Motor neuron (in vitro differentiated cells): ENCODE measurements at regions not wholly inside any gene's neighbourhood (a gene's known extent, or its start where the extent isn't known, plus 50 kb on each side); places are given as distances from the start of the nearest gene placed in this dataset.
"Not testable (repeated sequence)": the region's sequence is repeated elsewhere in the genome, so short reads cannot be mapped to it uniquely, and the experiment has no call there.

Experiments used
- ATAC-seq, 8 experiments: fragments of 200-7000 bp; cut with Tn5 transposase; replicated peaks in 6 of 8; 2 replicates each; pipeline ENCODE4 v1.8.0; 2021; ENCODE audit warnings: mild to moderate bottlenecking in 8 of 8, moderate library complexity in 8 of 8
- H3K27ac ChIP-seq, 2 donors: fragments of 250-450 bp; sonication (Bioruptor Pico); 2 replicates each; pipeline ENCODE4 v1.9.0; 2021; ENCODE audit warnings: antibody characterized with exemption in 2 of 2, mild to moderate bottlenecking in 2 of 2, moderate library complexity in 1 of 2
- H3K4me1 ChIP-seq, 2 donors: fragments of 250-450 bp; sonication (Bioruptor Pico); replicated peaks in 1 of 2; 2 replicates each; pipeline ENCODE4 v1.6.1; 2021; ENCODE audit warnings: antibody characterized with exemption in 2 of 2, mild to moderate bottlenecking in 2 of 2, moderate library complexity in 1 of 2
- H3K4me3 ChIP-seq, 5 donors: fragments of 250-450 bp; sonication (Bioruptor Pico); 2 replicates each; pipeline ENCODE4 v1.9.0; 2021; ENCODE audit warnings: antibody characterized with exemption in 5 of 5, mild to moderate bottlenecking in 5 of 5, moderate library complexity in 4 of 5
- WGBS, 10 experiments: fragments of 450-650 bp; shearing (Covaris generic); methylation state at CpG; one replicate each; pipeline ENCODE4 v1.0.0; 2022; 5-methylcytosine and 5-hydroxymethylcytosine counted together
- in situ Hi-C, 9 experiments: fragments of 400-800 bp; cut with MboI; loops; one replicate each; pipeline ENCODE4 v1.15.0; 2021; ENCODE audit warnings: low sequenced_read_pairs in 9 of 9, low pct_unique_long_range_greater_than_20kb in 2 of 9; ENCODE audit not compliant: unreplicated experiment in 9 of 9

GRCh38 chr20:5492937-5493336, 117.9 kb downstream of the GPCPD1 start:
- no peak overlapping the region for H3K4me3 ChIP-seq
- WGBS, 10 experiments, result 63 to 100% (median 90%) methylated on average over 1 to 5 of the region's 5 CpGs; no CpG with 5 or more reads in 2 of the 10 experiments
- no peak for ATAC-seq
- H3K4me1 ChIP-seq, result no peaks in the 10 kb centered on the region
- no peak overlapping the region for H3K27ac ChIP-seq
- in situ Hi-C loops, result no loop called here

- 0 to 100% (median 43%) methylated on average over 1 to 2 of the region's 3 CpGs; no CpG with 5 or more reads in 3 of the 10 experiments for WGBS, 10 experiments
- Histone ChIP-seq H3K4me3 (no peak overlapping the region), H3K4me1 (no peaks in the 10 kb centered on the region), H3K27ac (no peak overlapping the region)
- in situ Hi-C loops, result no loop called here
- no peak for ATAC-seq
These were observed 119.4 kb downstream of the GPCPD1 start for GRCh38 chr20:5491455-5491854.

- H3K4me1 ChIP-seq, result no peaks in the 10 kb centered on the region
- WGBS, 10 experiments, result 0 to 100% (median 40%) methylated on average over 1 of the region's 1 CpG; no CpG with 5 or more reads in 5 of the 10 experiments
- H3K4me3 ChIP-seq, result no peak overlapping the region
- ATAC-seq, result no peak
- no peak overlapping the region for H3K27ac ChIP-seq
- in situ Hi-C loops, result no loop called here
These were observed 121.2 kb downstream of the GPCPD1 start for GRCh38 chr20:5489601-5490000.

- ATAC-seq, result no peak
These were observed 122.0 kb downstream of the GPCPD1 start for GRCh38 chr20:5488823-5489222.

GRCh38 chr20:5486377-5487054, 124.3 kb downstream of the GPCPD1 start:
- no peak for ATAC-seq
- Histone ChIP-seq H3K27ac (no peak overlapping the region), H3K4me1 (no peaks in the 10 kb centered on the region), H3K4me3 (no peak overlapping the region)
- in situ Hi-C loops, result no loop called here
- WGBS, 10 experiments, result 13 to 71% (median 44%) methylated on average over 1 to 3 of the region's 5 CpGs; no CpG with 5 or more reads in 6 of the 10 experiments

More at GRCh38 chr20:5488823-5489222, 122.0 kb downstream of the GPCPD1 start:
- no peak overlapping the region for H3K4me3 ChIP-seq
- in situ Hi-C loops, result no loop called here
- 0 to 100% (median 70%) methylated on average over 1 to 2 of the region's 2 CpGs; no CpG with 5 or more reads in 3 of the 10 experiments for WGBS, 10 experiments
- H3K4me1 ChIP-seq, result no peaks in the 10 kb centered on the region
- H3K27ac ChIP-seq, result no peak overlapping the region

GRCh38 chr20:5484926-5485325, 125.9 kb downstream of the GPCPD1 start:
- H3K4me3 ChIP-seq, result no peak overlapping the region
- H3K27ac ChIP-seq, result no peak overlapping the region
- in situ Hi-C loops, result no loop called here
- H3K4me1 ChIP-seq, result no peaks in the 10 kb centered on the region
- 60 to 100% (median 91%) methylated on average over 2 to 3 of the region's 8 CpGs; no CpG with 5 or more reads in 6 of the 10 experiments for WGBS, 10 experiments
- ATAC-seq, result peak in 5 of 8 experiments; percentile 21 to 45 (median 36)

- Histone ChIP-seq H3K27ac (no peak overlapping the region), H3K4me1 (no peaks in the 10 kb centered on the region), H3K4me3 (no peak overlapping the region)
- ATAC-seq, result no peak
- 20 to 100% (median 81%) methylated on average over 1 to 3 of the region's 6 CpGs; no CpG with 5 or more reads in 4 of the 10 experiments for WGBS, 10 experiments
- in situ Hi-C loops, result no loop called here
These were observed 126.5 kb downstream of the GPCPD1 start for GRCh38 chr20:5484346-5484745.

- ATAC-seq, result peak in 1 of 8 experiments; percentile 65
- WGBS, 10 experiments, result 0 to 100% (median 58%) methylated on average over 1 to 2 of the region's 2 CpGs; no CpG with 5 or more reads in 2 of the 10 experiments
These were observed 128.0 kb downstream of the GPCPD1 start for GRCh38 chr20:5482791-5483190.

GRCh38 chr20:5481872-5482271, 128.9 kb downstream of the GPCPD1 start:
- 17 to 100% (median 85%) methylated on average over 1 to 4 of the region's 4 CpGs; no CpG with 5 or more reads in 2 of the 10 experiments for WGBS, 10 experiments
- ATAC-seq, result no peak
- in situ Hi-C loops, result no loop called here
- H3K4me3 ChIP-seq, result no peak overlapping the region
- no peak overlapping the region for H3K27ac ChIP-seq
- H3K4me1 ChIP-seq, result no peaks in the 10 kb centered on the region

More at GRCh38 chr20:5482791-5483190, 128.0 kb downstream of the GPCPD1 start:
- in situ Hi-C loops, result no loop called here
- Histone ChIP-seq H3K4me3 (no peak overlapping the region), H3K27ac (no peak overlapping the region), H3K4me1 (no peaks in the 10 kb centered on the region)

GRCh38 chr20:5480824-5481600, 129.8 kb downstream of the GPCPD1 start:
- Histone ChIP-seq H3K4me3 (no peak overlapping the region), H3K4me1 (no peaks in the 10 kb centered on the region), H3K27ac (no peak overlapping the region)
- 36 to 95% (median 80%) methylated on average over 2 to 5 of the region's 6 CpGs; no CpG with 5 or more reads in 2 of the 10 experiments for WGBS, 10 experiments
- ATAC-seq, result no peak
- in situ Hi-C loops, result no loop called here

GRCh38 chr20:5474646-5475550, 135.9 kb downstream of the GPCPD1 start:
- Histone ChIP-seq H3K27ac (no peak overlapping the region), H3K4me3 (no peak overlapping the region), H3K4me1 (no peaks in the 10 kb centered on the region)
- in situ Hi-C loops, result no loop called here
- peak in 3 of 8 experiments; percentile 20 to 37 (median 34) for ATAC-seq
- WGBS, 10 experiments, result 0 to 86% (median 57%) methylated on average over 1 to 4 of the region's 9 CpGs; no CpG with 5 or more reads in 6 of the 10 experiments

- in situ Hi-C loops, H3K4me1 ChIP-seq, H3K27ac ChIP-seq: not testable (repeated sequence)
- peak overlapping the region in 1 of 5 donors; percentile 17 for H3K4me3 ChIP-seq
- peak in 4 of 8 experiments; percentile 24 to 85 (median 53) for ATAC-seq
- no CpG with 5 or more reads among the region's 10 CpGs for WGBS, 10 experiments
These were observed 138.9 kb downstream of the GPCPD1 start for GRCh38 chr20:5471866-5472265.
